ENCODE measurements at regions not wholly inside any gene's neighbourhood (a gene's known extent, or its start where the extent isn't known, plus 50 kb on each side); places are given as distances from the start of the nearest gene placed in this dataset.

GRCh38 chr6:90354961-90355360 lies 58.3 kb upstream of the BACH2 start:
- H2AFZ ChIP-seq (ENCODE audit: low read length): no peak overlapping the region
- no peaks in the 10 kb centered on the region; the same call in 1 of the 2 replicates for H3K36me3 ChIP-seq (ENCODE audit: insufficient read depth, low read length)
- TF ChIP-seq, protein P1, sequence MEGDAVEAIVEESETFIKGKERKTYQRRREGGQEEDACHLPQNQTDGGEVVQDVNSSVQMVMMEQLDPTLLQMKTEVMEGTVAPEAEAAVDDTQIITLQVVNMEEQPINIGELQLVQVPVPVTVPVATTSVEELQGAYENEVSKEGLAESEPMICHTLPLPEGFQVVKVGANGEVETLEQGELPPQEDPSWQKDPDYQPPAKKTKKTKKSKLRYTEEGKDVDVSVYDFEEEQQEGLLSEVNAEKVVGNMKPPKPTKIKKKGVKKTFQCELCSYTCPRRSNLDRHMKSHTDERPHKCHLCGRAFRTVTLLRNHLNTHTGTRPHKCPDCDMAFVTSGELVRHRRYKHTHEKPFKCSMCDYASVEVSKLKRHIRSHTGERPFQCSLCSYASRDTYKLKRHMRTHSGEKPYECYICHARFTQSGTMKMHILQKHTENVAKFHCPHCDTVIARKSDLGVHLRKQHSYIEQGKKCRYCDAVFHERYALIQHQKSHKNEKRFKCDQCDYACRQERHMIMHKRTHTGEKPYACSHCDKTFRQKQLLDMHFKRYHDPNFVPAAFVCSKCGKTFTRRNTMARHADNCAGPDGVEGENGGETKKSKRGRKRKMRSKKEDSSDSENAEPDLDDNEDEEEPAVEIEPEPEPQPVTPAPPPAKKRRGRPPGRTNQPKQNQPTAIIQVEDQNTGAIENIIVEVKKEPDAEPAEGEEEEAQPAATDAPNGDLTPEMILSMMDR (conservative IDR thresholded peaks at IDR 0.05; ENCODE audit: low read length): no peak
- TF ChIP-seq EZH2phosphoT487 (IDR thresholded peaks at IDR 0.05; ENCODE audit: borderline replicate concordance, low read depth, low read length): no peak
- no TSS peak for BruUV-seq (replicated peaks)
- H3K4me1 ChIP-seq (ENCODE audit: insufficient read depth, low read length, poor library complexity, severe bottlenecking): peaks cover 41% of the 10 kb centered on the region
- no peaks in the 10 kb centered on the region for H3K79me2 ChIP-seq (ENCODE audit: insufficient read depth, low read depth, low read length)
- ChIA-PET POLR2A (interaction anchor here (0.7 to 1.3 kb wide), 2 partner anchors 23 to 39 kb away, joined by 4 to 5 read pairs; no protein-coding TSS in a partner anchor), CTCF (ENCODE audit: unreplicated experiment) (no interaction called here)
- intact Hi-C loops (cut with micrococcal nuclease; ENCODE audit: unreplicated experiment): no loop called here
- no peaks in the 10 kb centered on the region for H4K20me1 ChIP-seq (ENCODE audit: insufficient read depth, low read length)
- H3K27ac ChIP-seq (ENCODE audit: low read depth, low read length, poor library complexity, severe bottlenecking): no peak overlapping the region
- H3K4me3 ChIP-seq (ENCODE audit: low read depth, low read length, poor library complexity, severe bottlenecking): no peak overlapping the region
- no peak overlapping the region for H3K4me2 ChIP-seq (ENCODE audit: low read length)
- no peak for DNase-seq (ENCODE audit: low spot score)
- no peaks in the 10 kb centered on the region for H3K9me2 ChIP-seq (ENCODE audit: insufficient read depth, low read length)
- H3K9me3 ChIP-seq (ENCODE audit: low read length): no peaks in the 10 kb centered on the region; the same call in 1 of the 2 replicates

- CTCF ChIA-PET (ENCODE audit: unreplicated experiment): interaction anchor here (1.0 to 2.1 kb wide), 2 partner anchors 30 to 36 kb away, joined by 3 to 6 read pairs; no protein-coding TSS in a partner anchor
- Histone ChIP-seq H3K9me2 (ENCODE audit: insufficient read depth, low read length) (no peaks in the 10 kb centered on the region), H3K4me3 (ENCODE audit: low read depth, low read length, poor library complexity, severe bottlenecking) (no peak overlapping the region), H3K27ac (ENCODE audit: low read depth, low read length, poor library complexity, severe bottlenecking) (peak overlapping the region; percentile 68), H4K20me1 (ENCODE audit: insufficient read depth, low read length) (no peaks in the 10 kb centered on the region), H3K4me2 (ENCODE audit: low read length) (peak overlapping the region; percentile 63), H2AFZ (ENCODE audit: low read length) (peak overlapping the region; percentile 90), H3K36me3 (ENCODE audit: insufficient read depth, low read length) (no peaks in the 10 kb centered on the region; the same call in 1 of the 2 replicates), H3K9me3 (ENCODE audit: low read length) (no peaks in the 10 kb centered on the region), H3K4me1 (ENCODE audit: insufficient read depth, low read length, poor library complexity, severe bottlenecking) (peaks cover 43% of the 10 kb centered on the region), H3K79me2 (ENCODE audit: insufficient read depth, low read depth, low read length) (no peaks in the 10 kb centered on the region)
- TF ChIP-seq, protein P1 (conservative IDR thresholded peaks at IDR 0.05; ENCODE audit: low read length): no peak
- no peak for TF ChIP-seq EZH2phosphoT487 (IDR thresholded peaks at IDR 0.05; ENCODE audit: borderline replicate concordance, low read depth, low read length)
- POLR2A ChIA-PET: interaction anchor here (0.8 to 5.9 kb wide), 6 partner anchors 8 to 36 kb away, joined by 3 to 57 read pairs (median 10); no protein-coding TSS in a partner anchor
- intact Hi-C loops (cut with micrococcal nuclease; ENCODE audit: unreplicated experiment): loop anchor here (2.0 kb wide), 2 partner anchors 35 to 57 kb away; no protein-coding TSS in a partner anchor
- BruUV-seq (replicated peaks): no TSS peak
- DNase-seq (ENCODE audit: low spot score): no peak
These were observed 55.1 kb upstream of the BACH2 start for GRCh38 chr6:90351696-90352095.
